ENCODE measurements at regions not wholly inside any gene's neighbourhood (a gene's known extent, or its start where the extent isn't known, plus 50 kb on each side); places are given as distances from the start of the nearest gene placed in this dataset.
A peak's percentile ranks its signal among the peaks of the same experiment; 100 is the strongest.

DNA sequence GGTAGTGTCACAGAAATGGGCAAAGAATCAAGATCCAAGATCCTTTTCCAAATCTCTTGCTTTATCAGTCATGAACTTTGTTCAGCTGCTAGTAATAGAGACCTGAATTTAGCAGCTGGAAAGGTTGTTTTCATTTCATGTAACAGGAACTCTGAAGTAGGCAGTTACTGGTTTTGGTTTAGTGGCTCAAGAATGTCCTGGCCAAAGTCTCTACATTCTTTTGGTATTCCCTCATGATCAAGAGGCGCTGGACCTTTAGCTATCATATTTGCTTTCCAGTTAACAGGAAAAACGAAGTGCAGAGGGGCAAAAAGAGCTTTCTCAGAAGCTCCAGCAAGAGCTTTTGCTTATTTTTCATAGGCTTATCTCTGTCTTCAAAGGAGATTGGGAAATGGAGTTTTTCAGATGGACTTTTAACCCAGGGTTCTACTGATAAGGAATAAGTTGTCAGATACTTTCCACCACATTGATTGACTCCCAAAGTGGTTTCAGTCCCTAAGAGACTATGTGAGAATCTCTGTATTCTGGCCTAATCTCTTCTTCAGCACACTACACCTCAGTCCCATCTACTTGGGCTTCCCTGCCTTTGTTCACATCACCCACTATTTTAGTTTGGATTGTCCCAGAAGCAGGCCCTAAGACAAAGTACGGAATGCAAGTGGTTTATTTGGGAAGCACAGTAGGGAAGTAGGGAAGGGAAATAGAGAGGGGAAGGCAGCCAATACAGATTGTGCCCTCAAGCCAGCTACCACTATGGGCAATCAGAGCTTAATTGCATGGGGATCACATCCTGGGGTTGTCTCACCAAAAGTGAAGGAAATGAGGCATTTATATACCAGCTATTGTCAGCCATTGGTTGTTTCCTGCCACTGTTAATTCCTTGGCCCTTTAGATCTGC, 359.3 kb downstream of the LRRC70 start:
- Histone ChIP-seq H3K23me2 (ENCODE audit: low read depth, low read length) (no peaks in the 10 kb centered on the region), H3K18ac (ENCODE audit: extremely low read depth, low read length) (no peak overlapping the region), H2BK5ac (ENCODE audit: low read depth, low read length) (no peak overlapping the region), H3K23ac (ENCODE audit: insufficient read length) (no peak overlapping the region), H3K4me1 (replicated peaks in 1 of 4; ENCODE audit: control insufficient read depth in 3 of 4, insufficient read depth in 4 of 4, low read length in 3 of 4) (no peaks in the 10 kb centered on the region), H3K27ac (ENCODE audit: low read depth, low read length) (no peak overlapping the region), H4K91ac (replicated peaks; ENCODE audit: insufficient read length, low read length) (no peak overlapping the region), H3K79me2 (ENCODE audit: control insufficient read depth in 1 of 2, insufficient read depth in 2 of 2, low read length in 2 of 2) (no peaks in the 10 kb centered on the region), H3K4ac (replicated peaks; ENCODE audit: insufficient read length, low read depth, low read length) (no peak overlapping the region), H3K27me3 (replicated peaks in 1 of 4; ENCODE audit: control insufficient read depth in 3 of 4, extremely low read depth in 1 of 4, insufficient read depth in 3 of 4, low read length in 3 of 4) (no peaks in the 10 kb centered on the region), H2BK120ac (replicated peaks; ENCODE audit: low read depth, low read length) (no peak overlapping the region), H3K79me1 (ENCODE audit: low read depth, low read length) (no peaks in the 10 kb centered on the region), H2AFZ (ENCODE audit: low read length) (0 out of 2 replicates have a peak overlapping the region, but pooled peaks have one; percentile 16), H2BK20ac (ENCODE audit: low read length) (no peak overlapping the region), H3K36me3 (ENCODE audit: control insufficient read depth in 2 of 4, insufficient read depth in 4 of 4, low read length in 3 of 4) (no peaks in the 10 kb centered on the region), H3K4me3 (ENCODE audit: extremely low read depth in 1 of 4, insufficient read depth in 2 of 4, low read depth in 3 of 4, low read length in 4 of 4) (no peak overlapping the region), H2AK5ac (ENCODE audit: low read depth, low read length) (no peak overlapping the region), H3K9me3 (ENCODE audit: insufficient read depth in 2 of 2, low read depth in 1 of 2, low read length in 1 of 2) (no peaks in the 10 kb centered on the region), H3K4me2 (ENCODE audit: insufficient read depth in 1 of 2, low read depth in 2 of 2, low read length in 2 of 2) (no peak overlapping the region), H3K14ac (ENCODE audit: insufficient read length) (no peak overlapping the region), H3K56ac (replicated peaks; ENCODE audit: insufficient read length, low read depth, low read length) (no peak overlapping the region), H4K5ac (ENCODE audit: insufficient read length, low read depth, low read length) (no peak overlapping the region), H3K9ac (replicated peaks in 1 of 4; ENCODE audit: extremely low read depth in 1 of 4, low read depth in 3 of 4, low read length in 3 of 4) (no peak overlapping the region), H2BK12ac (ENCODE audit: low read depth, low read length) (no peak overlapping the region), H4K20me1 (replicated peaks in 1 of 2; ENCODE audit: control insufficient read depth in 1 of 2, insufficient read depth in 2 of 2, low read length in 2 of 2) (no peaks in the 10 kb centered on the region), H2BK15ac (ENCODE audit: low read length) (no peak overlapping the region), H4K8ac (ENCODE audit: extremely low read depth, insufficient read depth, low read length) (no peak overlapping the region)
- ChIA-PET CTCF (ENCODE audit: partially characterized antibody) (interaction anchor here (0.9 kb wide), 1 partner anchor 157 kb away, joined by 3 read pairs; no protein-coding TSS in a partner anchor), POLR2A (ENCODE audit: partially characterized antibody) (no interaction called here)
- TF ChIP-seq MAFK (IDR thresholded peaks at IDR 0.05; ENCODE audit: low read depth, low read length) (no peak), JUN (IDR thresholded peaks at IDR 0.05; ENCODE audit: low read depth, low read length) (no peak), CHD1 (IDR thresholded peaks at IDR 0.05; ENCODE audit: low read depth, low read length) (no peak), SAP30 (IDR thresholded peaks at IDR 0.05; ENCODE audit: insufficient read depth, insufficient replicate concordance, low read length) (no peak), EP300 (IDR thresholded peaks at IDR 0.05; ENCODE audit: borderline replicate concordance in 1 of 2, low read depth in 2 of 2, low read length in 2 of 2) (no peak), GTF2F1 (IDR thresholded peaks at IDR 0.05; ENCODE audit: borderline replicate concordance, low read depth, low read length) (no peak), SP2 (IDR thresholded peaks at IDR 0.05; ENCODE audit: low read length) (no peak), NRF1 (IDR thresholded peaks at IDR 0.05; ENCODE audit: low read depth, low read length) (no peak), CHD2 (IDR thresholded peaks at IDR 0.05; ENCODE audit: low read length) (no peak), BCL11A (IDR thresholded peaks at IDR 0.05; ENCODE audit: low read depth in 2 of 2, low read length in 2 of 2) (no peak), RFX5 (IDR thresholded peaks at IDR 0.05; ENCODE audit: borderline replicate concordance, low read depth, low read length) (no peak), POLR2A (IDR thresholded peaks at IDR 0.05; ENCODE audit: control extremely low read depth in 1 of 2, low read depth in 2 of 2, low read length in 2 of 2) (no peak), CREB1 (IDR thresholded peaks at IDR 0.05) (no peak), SIRT6 (IDR thresholded peaks at IDR 0.05; ENCODE audit: low read length) (no peak)
- no peak for DNase-seq (ENCODE audit: low read depth in 1 of 2, low spot score in 2 of 2)
- no peak for FAIRE-seq
- 93% methylated on average over 3 of the region's 3 CpGs; no CpG with 5 or more reads in 1 of the 2 experiments for WGBS, 2 experiments (ENCODE audit: extremely low coverage in 1 of 2, insufficient coverage in 1 of 2, insufficient read length in 1 of 2, insufficient replicate concordance in 2 of 2, low coverage in 1 of 2, low lambda C conversion rate in 2 of 2, missing lambda C conversion rate in 1 of 2)

Measured in H1 (cell line).